ENCODE measurements at regions not wholly inside any gene's neighbourhood (a gene's known extent, or its start where the extent isn't known, plus 50 kb on each side); places are given as distances from the start of the nearest gene placed in this dataset.

GRCh38 chr5:125196481-125197111 lies 450.2 kb upstream of the ZNF608 start:
- H3K9me3 ChIP-seq (replicated peaks; ENCODE audit: control insufficient read depth, insufficient read depth, low read length), result no peaks in the 10 kb centered on the region
- H3K27me3 ChIP-seq (ENCODE audit: control insufficient read depth in 2 of 2, insufficient read depth in 2 of 2, low read length in 2 of 2), result no peaks in the 10 kb centered on the region
- POLR2A ChIA-PET, result no interaction called here
- BruUV-seq (replicated peaks), result no TSS peak
- no peaks in the 10 kb centered on the region for H3K79me2 ChIP-seq (ENCODE audit: control insufficient read depth, insufficient read depth, low read length)
- H4K20me1 ChIP-seq (replicated peaks; ENCODE audit: control insufficient read depth, extremely low read depth, insufficient read depth, low read length), result no peaks in the 10 kb centered on the region
- DNase-seq (ENCODE audit: low read depth, low spot score) (no peak), FAIRE-seq (no peak)
- H3K27ac ChIP-seq (ENCODE audit: insufficient read depth, low read depth, low read length), result no peak overlapping the region
- H3K4me1 ChIP-seq (ENCODE audit: control insufficient read depth, extremely low read depth, insufficient read depth, low read length), result no peaks in the 10 kb centered on the region
- TF ChIP-seq JUN (IDR thresholded peaks at IDR 0.05; ENCODE audit: borderline replicate concordance, insufficient read depth, insufficient read length, low read depth) (no peak), GATA2 (IDR thresholded peaks at IDR 0.05; ENCODE audit: insufficient read depth, insufficient read length, low read depth, low read length) (no peak), POLR2AphosphoS5 (IDR thresholded peaks at IDR 0.05; ENCODE audit: insufficient read depth, low read depth, low read length) (no peak), POLR2A (IDR thresholded peaks at IDR 0.05; ENCODE audit: low read depth, low read length) (no peak), MYC (IDR thresholded peaks at IDR 0.05; ENCODE audit: low read depth, low read length) (no peak), CTCF (IDR thresholded peaks at IDR 0.05; ENCODE audit: extremely low read depth in 1 of 2, insufficient read depth in 1 of 2, low read depth in 1 of 2, low read length in 2 of 2) (no peak), MAX (IDR thresholded peaks at IDR 0.05; ENCODE audit: insufficient read depth, insufficient read length) (no peak), EZH2 (IDR thresholded peaks at IDR 0.05; ENCODE audit: borderline replicate concordance, low read depth, low read length, severe bottlenecking) (no peak)
- CTCF ChIA-PET, result no interaction called here
- no peaks in the 10 kb centered on the region for H3K9me1 ChIP-seq (replicated peaks; ENCODE audit: control insufficient read depth, extremely low read depth, insufficient read depth, low read length)
- H2AFZ ChIP-seq (ENCODE audit: low read depth, low read length), result no peak overlapping the region
- dilution Hi-C loops (cut with MboI; ENCODE audit: extremely low pct_ligation_motif_present, low sequenced_read_pairs) (no loop called here), intact Hi-C loops (cut with micrococcal nuclease) (no loop called here)
- no peak overlapping the region for H3K9ac ChIP-seq (replicated peaks; ENCODE audit: extremely low read depth, insufficient read depth, low read length)
- H3K4me3 ChIP-seq (replicated peaks in 1 of 3; ENCODE audit: insufficient read depth in 1 of 3, low read depth in 1 of 3, low read length in 3 of 3), result no peak overlapping the region
- H3K4me2 ChIP-seq (ENCODE audit: insufficient read depth, low read length), result no peak overlapping the region
- H3K36me3 ChIP-seq (ENCODE audit: control insufficient read depth in 2 of 2, extremely low read depth in 1 of 2, insufficient read depth in 2 of 2, low read length in 2 of 2), result no peaks in the 10 kb centered on the region

Data from endothelial cell of umbilical vein (primary cell).